Activated B cell treated with CpG ODN at 0.5 μM for 24 hours (primary cell): ENCODE measurements at regions not wholly inside any gene's neighbourhood (a gene's known extent, or its start where the extent isn't known, plus 50 kb on each side); places are given as distances from the start of the nearest gene placed in this dataset.
"Not testable (repeated sequence)": the region's sequence is repeated elsewhere in the genome, so short reads cannot be mapped to it uniquely, and the experiment has no call there.

Source experiments
- ATAC-seq: fragments of 200-7000 bp; cut with Tn5 transposase; one replicate; pipeline ENCODE4 v1.10.0; 2021; ENCODE audit warnings: low read depth, mild to moderate bottlenecking, moderate library complexity
- CTCF ChIA-PET: fragments of 350-600 bp; sonication (Branson Sonifier 250); formaldehyde crosslinking; loops from one replicate; lab custom pipeline; 2021; ENCODE audit warnings: antibody characterized with exemption; lab: Charles Lee
- POLR2A ChIA-PET: fragments of 350-600 bp; sonication (Branson Sonifier 250); formaldehyde crosslinking; loops from one replicate; lab custom pipeline; 2021; ENCODE audit warnings: antibody characterized with exemption; lab: Charles Lee
- DNase-seq: peaks from one replicate; pipeline ENCODE4 v3.0.0; 2022
- H3K27ac Mint-ChIP-seq: one replicate; pipeline ENCODE4 v1.8.0; 2020; ENCODE audit warnings: mixed read lengths
- H3K27me3 Mint-ChIP-seq: one replicate; pipeline ENCODE4 v1.8.0; 2021; ENCODE audit warnings: mixed read lengths
- H3K36me3 Mint-ChIP-seq: one replicate; pipeline ENCODE4 v1.8.0; 2021; ENCODE audit warnings: low read depth, mixed read lengths
- H3K4me1 Mint-ChIP-seq: one replicate; pipeline ENCODE4 v1.8.0; 2021; ENCODE audit warnings: mixed read lengths
- H3K4me3 Mint-ChIP-seq: one replicate; pipeline ENCODE4 v1.8.0; 2020; ENCODE audit warnings: mild to moderate bottlenecking, mixed read lengths
- H3K9me3 Mint-ChIP-seq: one replicate; pipeline ENCODE4 v1.8.0; 2020; ENCODE audit warnings: mixed read lengths
- intact Hi-C: fragments of 100-400 bp; cut with micrococcal nuclease; formaldehyde crosslinking; loops from one replicate; pipeline ENCODE4 v1.15.1; 2024
- TF ChIP-seq, protein P1 (sequence below): fragments of 200-600 bp; IDR thresholded peaks from one replicate; pipeline ENCODE4 v1.8.0; 2022; ENCODE audit warnings: antibody characterized with exemption, mild to moderate bottlenecking

DNA sequence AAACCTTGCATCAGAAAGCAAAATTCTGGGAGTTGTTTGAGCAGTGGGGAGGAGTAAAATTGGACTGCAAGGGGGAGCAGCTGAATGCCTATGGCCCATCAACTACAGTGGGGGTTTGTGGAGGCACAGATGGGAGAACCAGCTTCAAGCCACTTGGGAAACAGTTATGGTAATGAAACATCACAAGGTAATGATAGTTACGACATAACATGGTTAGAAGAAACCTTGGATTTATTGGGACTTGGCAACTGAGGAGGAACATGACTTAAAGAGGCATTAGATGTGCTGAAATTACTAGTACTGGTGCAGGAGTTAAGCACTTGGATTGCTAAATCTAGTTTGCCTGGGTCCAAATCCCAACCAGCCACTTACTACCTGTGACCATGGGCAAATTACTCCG is 868.4 kb downstream of the KCNMA1 start:
- CTCF ChIA-PET: no interaction called here
- TF ChIP-seq, protein P1, sequence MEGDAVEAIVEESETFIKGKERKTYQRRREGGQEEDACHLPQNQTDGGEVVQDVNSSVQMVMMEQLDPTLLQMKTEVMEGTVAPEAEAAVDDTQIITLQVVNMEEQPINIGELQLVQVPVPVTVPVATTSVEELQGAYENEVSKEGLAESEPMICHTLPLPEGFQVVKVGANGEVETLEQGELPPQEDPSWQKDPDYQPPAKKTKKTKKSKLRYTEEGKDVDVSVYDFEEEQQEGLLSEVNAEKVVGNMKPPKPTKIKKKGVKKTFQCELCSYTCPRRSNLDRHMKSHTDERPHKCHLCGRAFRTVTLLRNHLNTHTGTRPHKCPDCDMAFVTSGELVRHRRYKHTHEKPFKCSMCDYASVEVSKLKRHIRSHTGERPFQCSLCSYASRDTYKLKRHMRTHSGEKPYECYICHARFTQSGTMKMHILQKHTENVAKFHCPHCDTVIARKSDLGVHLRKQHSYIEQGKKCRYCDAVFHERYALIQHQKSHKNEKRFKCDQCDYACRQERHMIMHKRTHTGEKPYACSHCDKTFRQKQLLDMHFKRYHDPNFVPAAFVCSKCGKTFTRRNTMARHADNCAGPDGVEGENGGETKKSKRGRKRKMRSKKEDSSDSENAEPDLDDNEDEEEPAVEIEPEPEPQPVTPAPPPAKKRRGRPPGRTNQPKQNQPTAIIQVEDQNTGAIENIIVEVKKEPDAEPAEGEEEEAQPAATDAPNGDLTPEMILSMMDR: no peak
- no peaks in the 10 kb centered on the region for H3K36me3 Mint-ChIP-seq
- H3K9me3 Mint-ChIP-seq: no peaks in the 10 kb centered on the region
- H3K4me3 Mint-ChIP-seq: no peak overlapping the region
- no peaks in the 10 kb centered on the region for H3K4me1 Mint-ChIP-seq
- DNase-seq (no peak), ATAC-seq (no peak)
- intact Hi-C loops: no loop called here
- POLR2A ChIA-PET: no interaction called here
- H3K27ac Mint-ChIP-seq: no peak overlapping the region
- no peaks in the 10 kb centered on the region for H3K27me3 Mint-ChIP-seq

DNA sequence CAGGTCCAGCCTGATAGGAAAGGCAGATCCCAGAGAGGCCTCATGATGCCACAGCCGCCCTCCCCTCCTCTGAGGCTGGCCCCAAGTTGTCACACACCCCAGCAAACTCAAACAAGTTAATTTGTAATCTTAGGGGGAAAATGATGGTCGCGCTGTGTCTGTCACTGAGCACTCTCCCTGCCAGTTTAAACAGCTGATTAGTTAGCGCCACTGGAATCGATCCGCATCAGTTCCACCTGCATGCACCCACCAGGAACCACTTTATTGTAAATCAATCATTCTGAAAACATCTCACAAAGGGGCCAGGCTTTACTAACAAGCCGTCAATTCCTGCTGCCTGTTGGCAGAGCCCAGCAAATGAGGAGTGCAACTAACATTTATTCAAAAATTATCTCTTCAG is 870.9 kb downstream of the KCNMA1 start:
- Mint-ChIP-seq H3K9me3 (no peaks in the 10 kb centered on the region), H3K4me1 (no peaks in the 10 kb centered on the region), H3K36me3 (no peaks in the 10 kb centered on the region), H3K27ac (no peak overlapping the region), H3K27me3 (no peaks in the 10 kb centered on the region), H3K4me3 (no peak overlapping the region)
- CTCF ChIA-PET: no interaction called here
- DNase-seq (no peak), ATAC-seq (no peak)
- TF ChIP-seq, protein P1: no peak
- POLR2A ChIA-PET: no interaction called here
- intact Hi-C loops: no loop called here

DNA sequence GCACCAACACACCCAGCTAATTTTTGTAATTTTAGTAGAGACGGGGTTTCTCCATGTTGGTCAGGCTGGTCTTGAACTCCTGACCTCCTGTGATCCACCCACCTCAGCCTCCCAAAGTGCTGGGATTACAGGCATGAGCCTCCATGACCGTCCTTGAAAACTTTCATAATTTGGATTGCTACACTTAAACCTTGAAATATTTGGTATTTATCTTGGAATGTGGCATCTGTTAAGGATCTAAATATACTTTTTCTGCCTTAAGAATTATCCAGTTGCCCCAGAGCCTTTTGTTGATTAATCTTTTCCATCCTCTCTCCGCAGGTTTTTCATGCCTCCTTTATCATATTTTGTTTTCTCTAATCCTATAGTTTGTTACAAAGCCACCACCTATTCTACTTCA is 872.7 kb downstream of the KCNMA1 start:
- POLR2A ChIA-PET, H3K27ac Mint-ChIP-seq, H3K36me3 Mint-ChIP-seq, ATAC-seq, H3K4me3 Mint-ChIP-seq, H3K27me3 Mint-ChIP-seq, H3K4me1 Mint-ChIP-seq, H3K9me3 Mint-ChIP-seq, CTCF ChIA-PET, DNase-seq, intact Hi-C loops: not testable (repeated sequence)

DNA sequence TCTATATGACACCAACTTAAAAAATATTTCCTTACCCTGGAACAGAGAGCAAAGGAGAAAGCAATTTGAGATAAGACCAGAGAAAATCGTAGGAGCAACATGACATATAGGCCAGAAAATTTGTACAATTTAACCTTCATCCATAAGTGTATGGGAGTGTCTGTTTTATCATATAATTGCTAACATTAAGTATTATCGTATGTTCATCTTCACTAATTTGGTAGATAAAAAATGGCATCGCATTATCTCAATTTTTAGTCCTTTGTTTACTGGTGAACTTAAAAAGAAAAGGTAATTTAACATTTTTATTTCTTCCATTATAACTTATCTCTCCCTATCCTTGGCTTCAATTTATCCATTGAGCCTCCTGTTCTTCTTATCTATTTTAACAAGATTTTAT is 873.4 kb downstream of the KCNMA1 start:
- Mint-ChIP-seq H3K4me1 (no peaks in the 10 kb centered on the region), H3K9me3 (no peaks in the 10 kb centered on the region), H3K27me3 (no peaks in the 10 kb centered on the region), H3K27ac (no peak overlapping the region), H3K4me3 (no peak overlapping the region), H3K36me3 (no peaks in the 10 kb centered on the region)
- no peak for ATAC-seq
- CTCF ChIA-PET: no interaction called here
- DNase-seq: no peak
- intact Hi-C loops: no loop called here
- TF ChIP-seq, protein P1: no peak
- POLR2A ChIA-PET: no interaction called here

DNA sequence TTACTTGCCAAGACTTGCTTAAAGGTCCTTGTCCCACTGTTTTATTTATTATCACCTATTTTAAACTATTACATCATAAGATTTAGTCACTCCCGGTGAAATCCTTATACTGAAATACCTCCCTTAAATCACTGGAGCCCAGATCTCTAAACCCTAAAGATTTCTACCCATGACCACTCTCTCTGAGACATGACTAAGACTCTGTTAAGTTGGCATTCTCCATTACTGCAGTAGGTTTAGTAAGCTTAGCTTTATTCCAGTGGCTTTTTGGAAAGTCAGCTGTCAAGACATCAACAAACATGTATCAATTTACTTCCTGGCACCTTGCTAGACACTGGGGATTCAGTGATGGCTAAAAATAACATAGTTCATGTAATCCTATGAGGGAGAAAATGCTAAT is 874.2 kb downstream of the KCNMA1 start:
- TF ChIP-seq, protein P1: no peak
- Mint-ChIP-seq H3K9me3 (no peaks in the 10 kb centered on the region), H3K4me3 (no peak overlapping the region), H3K36me3 (no peaks in the 10 kb centered on the region), H3K4me1 (no peaks in the 10 kb centered on the region), H3K27ac (no peak overlapping the region), H3K27me3 (no peaks in the 10 kb centered on the region)
- DNase-seq (no peak), ATAC-seq (no peak)
- ChIA-PET CTCF (no interaction called here), POLR2A (no interaction called here)
- intact Hi-C loops: no loop called here

DNA sequence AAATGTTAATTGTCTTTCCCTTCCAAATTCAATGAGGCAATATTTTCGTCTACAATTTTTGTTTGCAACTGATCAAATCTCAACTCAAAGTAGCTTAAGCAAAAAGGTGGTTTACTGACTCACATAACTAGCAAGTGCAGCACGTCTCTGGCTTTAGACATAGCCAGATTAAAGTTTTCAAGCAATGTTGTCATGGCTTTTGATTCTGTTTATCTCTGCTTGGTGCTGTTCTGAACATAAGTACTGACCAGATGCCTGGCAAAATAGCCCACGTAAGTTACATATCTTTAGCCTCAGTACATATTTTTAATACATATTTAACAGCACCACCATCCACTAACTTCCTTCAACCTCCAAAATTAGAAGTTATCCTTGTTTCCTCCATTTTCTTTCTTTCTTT is 877.9 kb downstream of the KCNMA1 start:
- H3K4me3 Mint-ChIP-seq: no peak overlapping the region
- H3K9me3 Mint-ChIP-seq: no peaks in the 10 kb centered on the region
- intact Hi-C loops: no loop called here
- DNase-seq: no peak
- no peak for ATAC-seq
- TF ChIP-seq, protein P1: no peak
- ChIA-PET CTCF (no interaction called here), POLR2A (interaction anchor here (0.6 kb wide), 1 partner anchor 690 kb away, joined by 3 read pairs; no protein-coding TSS in a partner anchor)
- no peaks in the 10 kb centered on the region for H3K4me1 Mint-ChIP-seq
- no peaks in the 10 kb centered on the region for H3K27me3 Mint-ChIP-seq
- H3K27ac Mint-ChIP-seq: no peak overlapping the region
- H3K36me3 Mint-ChIP-seq: no peaks in the 10 kb centered on the region
